ENCODE measurements at regions not wholly inside any gene's neighbourhood (a gene's known extent, or its start where the extent isn't known, plus 50 kb on each side); places are given as distances from the start of the nearest gene placed in this dataset.

DNA sequence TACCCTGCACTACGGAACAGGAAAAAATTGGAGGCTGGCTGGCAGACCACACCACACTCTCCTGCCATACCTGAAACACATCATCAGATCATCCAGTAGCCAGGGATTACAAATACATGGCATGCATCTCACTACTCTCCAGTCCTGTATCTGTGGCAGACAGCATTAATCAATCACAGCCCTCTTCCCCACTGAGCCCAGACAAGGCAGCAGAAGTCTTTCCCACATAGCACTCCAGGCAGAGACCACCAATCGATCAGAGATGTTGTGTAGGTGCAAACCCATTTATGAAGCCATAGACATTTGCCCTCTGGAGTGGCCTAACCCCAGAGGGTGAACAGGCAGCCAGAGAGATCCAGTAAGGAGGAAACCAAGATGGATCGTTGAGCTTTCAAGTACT is 410.9 kb upstream of the PROK2 start:
- H3K27ac ChIP-seq (ENCODE audit: low read depth), result no peak overlapping the region
- no peaks in the 10 kb centered on the region for H4K20me1 ChIP-seq (replicated peaks; ENCODE audit: insufficient read depth)
- Mint-ChIP-seq H3K36me3 (ENCODE audit: low read depth) (peaks cover 9% of the 10 kb centered on the region; the same call in 2 of the 3 replicates), H3K9me3 (peaks cover 19% of the 10 kb centered on the region; the same call in 2 of the 3 replicates), H3K4me3 (no peak overlapping the region), H3K27ac (no peak overlapping the region; the same call in 1 of the 2 replicates), H3K4me1 (peaks cover 5% of the 10 kb centered on the region; the same call in 2 of the 3 replicates), H3K27me3 (ENCODE audit: insufficient read depth, low read depth, poor library complexity) (peaks cover 4% of the 10 kb centered on the region)
- DNase-seq (ENCODE audit: low spot score) (no peak), ATAC-seq (no peak)
- no peaks in the 10 kb centered on the region for H3K4me1 ChIP-seq (ENCODE audit: insufficient read depth)
- no peaks in the 10 kb centered on the region for H3K27me3 ChIP-seq (ENCODE audit: insufficient read depth)
- H3F3A ChIP-seq (replicated peaks; ENCODE audit: low read depth), result no peaks in the 10 kb centered on the region
- no peak overlapping the region for H3K4me2 ChIP-seq
- H3K36me3 ChIP-seq (ENCODE audit: insufficient read depth), result no peaks in the 10 kb centered on the region
- no peak overlapping the region for H3K4me3 ChIP-seq
- H3K9me2 ChIP-seq (ENCODE audit: insufficient read depth), result peaks cover 17% of the 10 kb centered on the region; the same call in 1 of the 2 replicates
- no peak overlapping the region for H2AFZ ChIP-seq
- no peaks in the 10 kb centered on the region for H3K79me2 ChIP-seq (replicated peaks; ENCODE audit: insufficient read depth)
- TF ChIP-seq EZH2 (IDR thresholded peaks at IDR 0.05; ENCODE audit: low read depth, unreplicated experiment) (no peak), JUNB (IDR thresholded peaks at IDR 0.05; ENCODE audit: unreplicated experiment) (no peak), CREB1 (CRISPR knock-in tag; IDR thresholded peaks at IDR 0.05; ENCODE audit: low read depth) (no peak), NANOG (IDR thresholded peaks at IDR 0.05; ENCODE audit: borderline replicate concordance) (no peak), CTCF (conservative IDR thresholded peaks at IDR 0.05; ENCODE audit: low read depth in 2 of 2) (no peak), STAT1 (IDR thresholded peaks at IDR 0.05; ENCODE audit: unreplicated experiment) (no peak), ZNF114 (CRISPR knock-in tag; IDR thresholded peaks at IDR 0.05) (no peak), EZH2phosphoT487 (IDR thresholded peaks at IDR 0.05; ENCODE audit: unreplicated experiment) (no peak), ZNF462 (CRISPR knock-in tag; IDR thresholded peaks at IDR 0.05) (no peak), ZNF331 (CRISPR knock-in tag; IDR thresholded peaks at IDR 0.05; ENCODE audit: low read depth) (no peak), POLR2AphosphoS5 (IDR thresholded peaks at IDR 0.05; ENCODE audit: low read depth) (no peak)
- TF ChIP-seq, protein P1, sequence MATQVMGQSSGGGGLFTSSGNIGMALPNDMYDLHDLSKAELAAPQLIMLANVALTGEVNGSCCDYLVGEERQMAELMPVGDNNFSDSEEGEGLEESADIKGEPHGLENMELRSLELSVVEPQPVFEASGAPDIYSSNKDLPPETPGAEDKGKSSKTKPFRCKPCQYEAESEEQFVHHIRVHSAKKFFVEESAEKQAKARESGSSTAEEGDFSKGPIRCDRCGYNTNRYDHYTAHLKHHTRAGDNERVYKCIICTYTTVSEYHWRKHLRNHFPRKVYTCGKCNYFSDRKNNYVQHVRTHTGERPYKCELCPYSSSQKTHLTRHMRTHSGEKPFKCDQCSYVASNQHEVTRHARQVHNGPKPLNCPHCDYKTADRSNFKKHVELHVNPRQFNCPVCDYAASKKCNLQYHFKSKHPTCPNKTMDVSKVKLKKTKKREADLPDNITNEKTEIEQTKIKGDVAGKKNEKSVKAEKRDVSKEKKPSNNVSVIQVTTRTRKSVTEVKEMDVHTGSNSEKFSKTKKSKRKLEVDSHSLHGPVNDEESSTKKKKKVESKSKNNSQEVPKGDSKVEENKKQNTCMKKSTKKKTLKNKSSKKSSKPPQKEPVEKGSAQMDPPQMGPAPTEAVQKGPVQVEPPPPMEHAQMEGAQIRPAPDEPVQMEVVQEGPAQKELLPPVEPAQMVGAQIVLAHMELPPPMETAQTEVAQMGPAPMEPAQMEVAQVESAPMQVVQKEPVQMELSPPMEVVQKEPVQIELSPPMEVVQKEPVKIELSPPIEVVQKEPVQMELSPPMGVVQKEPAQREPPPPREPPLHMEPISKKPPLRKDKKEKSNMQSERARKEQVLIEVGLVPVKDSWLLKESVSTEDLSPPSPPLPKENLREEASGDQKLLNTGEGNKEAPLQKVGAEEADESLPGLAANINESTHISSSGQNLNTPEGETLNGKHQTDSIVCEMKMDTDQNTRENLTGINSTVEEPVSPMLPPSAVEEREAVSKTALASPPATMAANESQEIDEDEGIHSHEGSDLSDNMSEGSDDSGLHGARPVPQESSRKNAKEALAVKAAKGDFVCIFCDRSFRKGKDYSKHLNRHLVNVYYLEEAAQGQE (IDR thresholded peaks at IDR 0.05; ENCODE audit: unreplicated experiment), result no peak
- TF ChIP-seq, protein P2, sequence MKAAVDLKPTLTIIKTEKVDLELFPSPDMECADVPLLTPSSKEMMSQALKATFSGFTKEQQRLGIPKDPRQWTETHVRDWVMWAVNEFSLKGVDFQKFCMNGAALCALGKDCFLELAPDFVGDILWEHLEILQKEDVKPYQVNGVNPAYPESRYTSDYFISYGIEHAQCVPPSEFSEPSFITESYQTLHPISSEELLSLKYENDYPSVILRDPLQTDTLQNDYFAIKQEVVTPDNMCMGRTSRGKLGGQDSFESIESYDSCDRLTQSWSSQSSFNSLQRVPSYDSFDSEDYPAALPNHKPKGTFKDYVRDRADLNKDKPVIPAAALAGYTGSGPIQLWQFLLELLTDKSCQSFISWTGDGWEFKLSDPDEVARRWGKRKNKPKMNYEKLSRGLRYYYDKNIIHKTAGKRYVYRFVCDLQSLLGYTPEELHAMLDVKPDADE (IDR thresholded peaks at IDR 0.05), result no peak
